HCT116 (cell line): ENCODE measurements at regions not wholly inside any gene's neighbourhood (a gene's known extent, or its start where the extent isn't known, plus 50 kb on each side); places are given as distances from the start of the nearest gene placed in this dataset.

ENCODE experiments used
- EGR1 ChIP-seq: IDR thresholded peaks from 2 replicates; pipeline ENCODE4 v1.6.1; 2012; ENCODE audit warnings: low read depth
- EZH2 ChIP-seq: fragments of 200-600 bp; sonication (generic); IDR thresholded peaks from 2 replicates; pipeline ENCODE4 v1.6.1; 2017; ENCODE audit warnings: antibody characterized with exemption, mixed run types
- POLR2A ChIP-seq: IDR thresholded peaks from 2 replicates; pipeline ENCODE4 v1.7.0; 2011; ENCODE audit warnings: borderline replicate concordance; ENCODE audit not compliant: insufficient read depth, insufficient read length; ENCODE audit errors: extremely low read depth
- YY1 ChIP-seq: IDR thresholded peaks from 2 replicates; pipeline ENCODE4 v1.6.1; 2011; ENCODE audit warnings: low read length, low read depth, moderate library complexity, mild to moderate bottlenecking; ENCODE audit not compliant: insufficient replicate concordance; ENCODE audit errors: extremely low read depth
- TF ChIP-seq, protein P1 (sequence below), 3 experiments: fragments of 200-600 bp in 1 of 3; sonication (generic) in 1 of 3; IDR thresholded peaks in 2 of 3; conservative IDR thresholded peaks in 1 of 3; 2 replicates each; pipeline ENCODE4 v1.5.1; 2012 to 2017; ENCODE audit warnings: low read depth in 2 of 3, low read length in 2 of 3, antibody characterized with exemption in 1 of 3, borderline replicate concordance in 1 of 3, control low read depth in 1 of 3, mild to moderate bottlenecking in 1 of 3, mixed read lengths in 1 of 3, mixed run types in 1 of 3, moderate library complexity in 1 of 3; ENCODE audit not compliant: insufficient read depth in 1 of 3
- TF ChIP-seq, protein P2 (sequence below): IDR thresholded peaks from 2 replicates; pipeline ENCODE4 v1.6.1; 2012; ENCODE audit warnings: low read depth
- TF ChIP-seq, protein P3 (sequence below): IDR thresholded peaks from 2 replicates; pipeline ENCODE4 v1.6.1; 2011; ENCODE audit warnings: mild to moderate bottlenecking, low read length, moderate library complexity; ENCODE audit not compliant: insufficient replicate concordance; ENCODE audit errors: extremely low read depth

GRCh38 chr18:47506897-47507296 lies 255.4 kb upstream of the SKOR2 start:
- TF ChIP-seq, protein P1, sequence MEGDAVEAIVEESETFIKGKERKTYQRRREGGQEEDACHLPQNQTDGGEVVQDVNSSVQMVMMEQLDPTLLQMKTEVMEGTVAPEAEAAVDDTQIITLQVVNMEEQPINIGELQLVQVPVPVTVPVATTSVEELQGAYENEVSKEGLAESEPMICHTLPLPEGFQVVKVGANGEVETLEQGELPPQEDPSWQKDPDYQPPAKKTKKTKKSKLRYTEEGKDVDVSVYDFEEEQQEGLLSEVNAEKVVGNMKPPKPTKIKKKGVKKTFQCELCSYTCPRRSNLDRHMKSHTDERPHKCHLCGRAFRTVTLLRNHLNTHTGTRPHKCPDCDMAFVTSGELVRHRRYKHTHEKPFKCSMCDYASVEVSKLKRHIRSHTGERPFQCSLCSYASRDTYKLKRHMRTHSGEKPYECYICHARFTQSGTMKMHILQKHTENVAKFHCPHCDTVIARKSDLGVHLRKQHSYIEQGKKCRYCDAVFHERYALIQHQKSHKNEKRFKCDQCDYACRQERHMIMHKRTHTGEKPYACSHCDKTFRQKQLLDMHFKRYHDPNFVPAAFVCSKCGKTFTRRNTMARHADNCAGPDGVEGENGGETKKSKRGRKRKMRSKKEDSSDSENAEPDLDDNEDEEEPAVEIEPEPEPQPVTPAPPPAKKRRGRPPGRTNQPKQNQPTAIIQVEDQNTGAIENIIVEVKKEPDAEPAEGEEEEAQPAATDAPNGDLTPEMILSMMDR (IDR thresholded peaks at IDR 0.05 in 2 of 3, conservative IDR thresholded peaks at IDR 0.05 in 1 of 3; ENCODE audit: borderline replicate concordance in 1 of 3, insufficient read depth in 1 of 3, low read depth in 2 of 3, low read length in 2 of 3), result no peak
- TF ChIP-seq EGR1 (no peak), YY1 (no peak), EZH2 (no peak), POLR2A (no peak)
- TF ChIP-seq, protein P2, sequence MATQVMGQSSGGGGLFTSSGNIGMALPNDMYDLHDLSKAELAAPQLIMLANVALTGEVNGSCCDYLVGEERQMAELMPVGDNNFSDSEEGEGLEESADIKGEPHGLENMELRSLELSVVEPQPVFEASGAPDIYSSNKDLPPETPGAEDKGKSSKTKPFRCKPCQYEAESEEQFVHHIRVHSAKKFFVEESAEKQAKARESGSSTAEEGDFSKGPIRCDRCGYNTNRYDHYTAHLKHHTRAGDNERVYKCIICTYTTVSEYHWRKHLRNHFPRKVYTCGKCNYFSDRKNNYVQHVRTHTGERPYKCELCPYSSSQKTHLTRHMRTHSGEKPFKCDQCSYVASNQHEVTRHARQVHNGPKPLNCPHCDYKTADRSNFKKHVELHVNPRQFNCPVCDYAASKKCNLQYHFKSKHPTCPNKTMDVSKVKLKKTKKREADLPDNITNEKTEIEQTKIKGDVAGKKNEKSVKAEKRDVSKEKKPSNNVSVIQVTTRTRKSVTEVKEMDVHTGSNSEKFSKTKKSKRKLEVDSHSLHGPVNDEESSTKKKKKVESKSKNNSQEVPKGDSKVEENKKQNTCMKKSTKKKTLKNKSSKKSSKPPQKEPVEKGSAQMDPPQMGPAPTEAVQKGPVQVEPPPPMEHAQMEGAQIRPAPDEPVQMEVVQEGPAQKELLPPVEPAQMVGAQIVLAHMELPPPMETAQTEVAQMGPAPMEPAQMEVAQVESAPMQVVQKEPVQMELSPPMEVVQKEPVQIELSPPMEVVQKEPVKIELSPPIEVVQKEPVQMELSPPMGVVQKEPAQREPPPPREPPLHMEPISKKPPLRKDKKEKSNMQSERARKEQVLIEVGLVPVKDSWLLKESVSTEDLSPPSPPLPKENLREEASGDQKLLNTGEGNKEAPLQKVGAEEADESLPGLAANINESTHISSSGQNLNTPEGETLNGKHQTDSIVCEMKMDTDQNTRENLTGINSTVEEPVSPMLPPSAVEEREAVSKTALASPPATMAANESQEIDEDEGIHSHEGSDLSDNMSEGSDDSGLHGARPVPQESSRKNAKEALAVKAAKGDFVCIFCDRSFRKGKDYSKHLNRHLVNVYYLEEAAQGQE, result no peak
- TF ChIP-seq, protein P3, sequence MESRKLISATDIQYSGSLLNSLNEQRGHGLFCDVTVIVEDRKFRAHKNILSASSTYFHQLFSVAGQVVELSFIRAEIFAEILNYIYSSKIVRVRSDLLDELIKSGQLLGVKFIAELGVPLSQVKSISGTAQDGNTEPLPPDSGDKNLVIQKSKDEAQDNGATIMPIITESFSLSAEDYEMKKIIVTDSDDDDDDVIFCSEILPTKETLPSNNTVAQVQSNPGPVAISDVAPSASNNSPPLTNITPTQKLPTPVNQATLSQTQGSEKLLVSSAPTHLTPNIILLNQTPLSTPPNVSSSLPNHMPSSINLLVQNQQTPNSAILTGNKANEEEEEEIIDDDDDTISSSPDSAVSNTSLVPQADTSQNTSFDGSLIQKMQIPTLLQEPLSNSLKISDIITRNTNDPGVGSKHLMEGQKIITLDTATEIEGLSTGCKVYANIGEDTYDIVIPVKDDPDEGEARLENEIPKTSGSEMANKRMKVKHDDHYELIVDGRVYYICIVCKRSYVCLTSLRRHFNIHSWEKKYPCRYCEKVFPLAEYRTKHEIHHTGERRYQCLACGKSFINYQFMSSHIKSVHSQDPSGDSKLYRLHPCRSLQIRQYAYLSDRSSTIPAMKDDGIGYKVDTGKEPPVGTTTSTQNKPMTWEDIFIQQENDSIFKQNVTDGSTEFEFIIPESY, result no peak
